ENCODE measurements at regions not wholly inside any gene's neighbourhood (a gene's known extent, or its start where the extent isn't known, plus 50 kb on each side); places are given as distances from the start of the nearest gene placed in this dataset.

- TF ChIP-seq, protein P1, sequence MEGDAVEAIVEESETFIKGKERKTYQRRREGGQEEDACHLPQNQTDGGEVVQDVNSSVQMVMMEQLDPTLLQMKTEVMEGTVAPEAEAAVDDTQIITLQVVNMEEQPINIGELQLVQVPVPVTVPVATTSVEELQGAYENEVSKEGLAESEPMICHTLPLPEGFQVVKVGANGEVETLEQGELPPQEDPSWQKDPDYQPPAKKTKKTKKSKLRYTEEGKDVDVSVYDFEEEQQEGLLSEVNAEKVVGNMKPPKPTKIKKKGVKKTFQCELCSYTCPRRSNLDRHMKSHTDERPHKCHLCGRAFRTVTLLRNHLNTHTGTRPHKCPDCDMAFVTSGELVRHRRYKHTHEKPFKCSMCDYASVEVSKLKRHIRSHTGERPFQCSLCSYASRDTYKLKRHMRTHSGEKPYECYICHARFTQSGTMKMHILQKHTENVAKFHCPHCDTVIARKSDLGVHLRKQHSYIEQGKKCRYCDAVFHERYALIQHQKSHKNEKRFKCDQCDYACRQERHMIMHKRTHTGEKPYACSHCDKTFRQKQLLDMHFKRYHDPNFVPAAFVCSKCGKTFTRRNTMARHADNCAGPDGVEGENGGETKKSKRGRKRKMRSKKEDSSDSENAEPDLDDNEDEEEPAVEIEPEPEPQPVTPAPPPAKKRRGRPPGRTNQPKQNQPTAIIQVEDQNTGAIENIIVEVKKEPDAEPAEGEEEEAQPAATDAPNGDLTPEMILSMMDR (IDR thresholded peaks at IDR 0.05 in 4 of 5, conservative IDR thresholded peaks at IDR 0.05 in 1 of 5): no peak
- TF ChIP-seq POLR2A (IDR thresholded peaks at IDR 0.05): no peak
These were observed 293.6 kb downstream of the RMST start for GRCh38 chr12:97756066-97756666.
